ENCODE measurements at regions not wholly inside any gene's neighbourhood (a gene's known extent, or its start where the extent isn't known, plus 50 kb on each side); places are given as distances from the start of the nearest gene placed in this dataset.

- Histone ChIP-seq H3K14ac (replicated peaks; ENCODE audit: low read depth, low read length) (no peak overlapping the region), H2BK15ac (ENCODE audit: low read depth, low read length) (no peak overlapping the region), H4K8ac (ENCODE audit: low read depth in 2 of 2, low read length in 2 of 2) (no peak overlapping the region), H3K9ac (ENCODE audit: low read depth, low read length) (no peak overlapping the region), H2BK5ac (ENCODE audit: low read depth, low read length, poor library complexity, severe bottlenecking) (no peak overlapping the region), H4K20me1 (ENCODE audit: insufficient read depth, low read length) (no peaks in the 10 kb centered on the region), H4K91ac (ENCODE audit: insufficient read depth, low read depth, low read length) (no peak overlapping the region), H3K4me3 (ENCODE audit: insufficient read depth, low read depth, low read length) (no peak overlapping the region), H3K27ac (ENCODE audit: insufficient read depth, low read length) (no peak overlapping the region), H3K4ac (ENCODE audit: low read depth, low read length) (no peak overlapping the region), H3K27me3 (ENCODE audit: control insufficient read depth, insufficient read depth, low read length) (no peaks in the 10 kb centered on the region), H3K4me1 (ENCODE audit: control insufficient read depth, insufficient read depth, low read length) (no peaks in the 10 kb centered on the region), H2AK9ac (replicated peaks; ENCODE audit: low read depth, low read length, poor library complexity) (no peak overlapping the region), H3K56ac (ENCODE audit: extremely low read depth, insufficient read depth, low read length) (no peak overlapping the region), H3K36me3 (ENCODE audit: control insufficient read depth, insufficient read depth, low read length) (no peaks in the 10 kb centered on the region), H3K9me3 (ENCODE audit: control insufficient read depth, insufficient read depth, low read length) (no peaks in the 10 kb centered on the region), H4K5ac (ENCODE audit: low read depth, low read length) (no peak overlapping the region), H3K79me1 (ENCODE audit: low read depth in 1 of 2, low read length in 2 of 2) (no peaks in the 10 kb centered on the region), H3K18ac (ENCODE audit: low read depth, low read length) (no peak overlapping the region), H3K4me2 (ENCODE audit: low read depth, low read length) (no peak overlapping the region), H3K9me1 (ENCODE audit: insufficient read depth, low read length) (no peaks in the 10 kb centered on the region), H2AFZ (replicated peaks; ENCODE audit: low read length, poor library complexity) (no peak overlapping the region), H2BK20ac (ENCODE audit: low read depth, low read length) (no peak overlapping the region), H2AK5ac (ENCODE audit: low read depth, low read length) (no peak overlapping the region), H2BK120ac (ENCODE audit: low read depth, low read length) (no peak overlapping the region), H3K23ac (ENCODE audit: low read depth, low read length) (no peak overlapping the region)
- ChIA-PET CTCF (no interaction called here), POLR2A (ENCODE audit: unreplicated experiment) (no interaction called here)
- DNase-seq (no peak), ATAC-seq (ENCODE audit: low read depth) (no peak)
- WGBS, 2 experiments (ENCODE audit: extremely low coverage in 2 of 2, insufficient read length in 1 of 2) = no CpG with 5 or more reads among the region's 1 CpG
- intact Hi-C loops (cut with micrococcal nuclease) (no loop called here), in situ Hi-C loops (cut with MboI; ENCODE audit: low sequenced_read_pairs) (no loop called here), dilution Hi-C loops (cut with HindIII; ENCODE audit: low sequenced_read_pairs, unreplicated experiment) (no loop called here)
- TF ChIP-seq RAD21 (IDR thresholded peaks at IDR 0.05; ENCODE audit: low read length) (no peak), ELK1 (IDR thresholded peaks at IDR 0.05; ENCODE audit: borderline replicate concordance, low read depth, low read length) (no peak), RCOR1 (IDR thresholded peaks at IDR 0.05; ENCODE audit: insufficient replicate concordance, low read length) (no peak), MAFK (IDR thresholded peaks at IDR 0.05; ENCODE audit: low read depth, low read length) (no peak)
- BruUV-seq (replicated peaks) = no TSS peak
These were observed 1035.5 kb downstream of the FSCB start for GRCh38 chr14:43471595-43471994.
